ENCODE measurements at regions not wholly inside any gene's neighbourhood (a gene's known extent, or its start where the extent isn't known, plus 50 kb on each side); places are given as distances from the start of the nearest gene placed in this dataset.
A peak's percentile ranks its signal among the peaks of the same experiment; 100 is the strongest.

DNA sequence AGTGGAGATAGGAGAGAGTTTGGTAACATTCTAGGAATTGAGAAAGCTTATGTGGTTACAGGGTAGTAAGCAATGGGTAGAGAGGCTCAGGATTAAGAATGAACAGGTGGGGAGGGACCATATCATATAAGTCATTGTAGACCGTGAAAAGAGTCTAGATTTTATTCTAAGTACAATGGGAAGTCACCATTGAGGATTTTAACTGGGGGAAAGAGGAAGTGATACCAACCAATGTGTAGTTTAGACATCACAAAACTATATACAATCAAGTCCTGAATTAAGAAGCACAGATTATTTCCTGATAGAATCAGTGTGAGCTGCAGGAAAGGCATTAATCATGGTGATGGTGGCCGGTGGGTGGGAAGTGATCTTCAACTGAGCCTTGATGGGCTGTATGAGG is 178.3 kb upstream of the ZIC3 start:
- DNase-seq (ENCODE audit: low spot score) = no peak

GRCh38 chrX:137366018-137366633 is 199.8 kb upstream of the ZIC3 start:
- no peak for DNase-seq (ENCODE audit: low spot score)

DNA sequence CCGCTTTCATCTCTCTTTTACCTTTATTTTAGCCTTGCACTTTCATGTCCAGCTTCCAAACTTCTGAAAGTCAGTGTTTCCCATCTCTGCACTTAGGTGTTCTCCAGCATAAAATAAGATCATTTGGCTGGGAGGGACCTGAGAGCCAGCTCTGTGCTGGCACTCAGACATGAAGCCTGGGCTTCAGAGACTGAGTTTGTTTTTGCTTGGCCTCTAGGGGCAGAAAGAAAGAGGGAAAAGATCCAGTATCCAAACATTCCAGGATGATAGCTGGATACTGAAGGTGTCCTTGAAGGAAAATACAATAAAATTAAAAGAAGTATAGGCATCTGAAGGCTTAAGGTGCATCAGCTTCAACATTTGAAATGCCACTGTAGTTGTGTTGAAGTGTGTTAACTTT is 202.4 kb upstream of the ZIC3 start:
- no peak for DNase-seq (ENCODE audit: low spot score)

DNA sequence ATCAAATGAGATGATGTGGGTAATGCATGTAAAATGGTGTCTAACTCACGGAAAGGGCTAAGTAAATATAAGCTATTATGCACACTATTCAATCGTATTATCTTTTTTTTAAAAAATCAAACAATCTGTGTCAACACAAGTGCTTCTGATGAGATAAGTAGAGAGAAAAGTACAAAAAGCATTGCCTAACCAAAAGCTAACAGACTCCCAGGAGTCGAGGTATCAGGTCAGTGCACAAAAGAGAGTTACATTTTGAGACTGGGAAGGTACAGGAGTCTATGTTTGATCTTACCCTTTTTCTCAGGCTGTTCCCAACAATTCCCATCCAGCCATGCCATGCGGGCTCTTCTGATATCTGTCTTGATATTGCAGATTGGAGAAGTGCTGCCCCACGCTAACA is 203.3 kb upstream of the ZIC3 start:
- DNase-seq (ENCODE audit: low spot score) = no peak

GRCh38 chrX:137354851-137355250 is 211.1 kb upstream of the ZIC3 start:
- DNase-seq (ENCODE audit: low spot score) = no peak

DNA sequence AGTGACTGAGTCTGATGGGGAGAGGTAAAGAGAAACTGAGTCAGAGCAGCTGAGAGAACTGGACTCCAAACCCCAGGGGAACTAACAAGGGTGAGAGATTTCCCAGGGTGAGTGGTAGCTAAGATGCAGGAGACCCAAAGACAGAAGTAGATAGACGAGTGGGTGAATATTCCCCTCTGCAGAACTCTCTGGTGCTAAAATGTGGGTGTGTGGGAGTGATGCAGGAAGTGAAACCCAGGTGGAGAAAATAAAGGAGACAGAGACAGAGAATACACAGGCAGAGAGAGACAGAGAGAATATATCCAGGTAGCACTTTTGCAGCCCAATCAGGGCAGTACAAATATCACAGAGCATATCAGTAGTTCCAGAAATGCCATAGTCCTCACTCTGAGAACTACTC is 212.5 kb upstream of the ZIC3 start:
- no peak for DNase-seq (ENCODE audit: low spot score)

- DNase-seq (ENCODE audit: low spot score) = no peak
Observed at GRCh38 chrX:137352101-137352660, 213.7 kb upstream of the ZIC3 start.

DNA sequence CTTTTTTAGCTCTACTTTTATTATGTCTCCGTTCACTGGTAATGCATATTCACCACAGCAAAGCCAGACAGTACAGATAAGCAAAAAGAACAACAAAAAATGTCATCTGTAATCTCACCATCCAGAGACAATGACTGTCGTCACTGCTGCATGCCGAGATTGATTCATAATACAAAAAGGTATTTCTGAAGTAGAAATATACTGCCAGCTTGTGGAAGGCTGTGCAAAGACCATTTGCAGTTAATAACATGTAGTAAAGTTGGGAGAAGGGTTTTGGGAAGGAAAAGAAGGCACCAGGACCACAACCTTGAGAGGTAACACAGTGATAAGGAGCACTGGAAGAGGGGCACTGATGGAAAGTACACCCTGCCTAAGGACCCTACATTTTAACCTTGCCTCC is 223.0 kb upstream of the ZIC3 start:
- DNase-seq (ENCODE audit: low spot score) = no peak

DNA sequence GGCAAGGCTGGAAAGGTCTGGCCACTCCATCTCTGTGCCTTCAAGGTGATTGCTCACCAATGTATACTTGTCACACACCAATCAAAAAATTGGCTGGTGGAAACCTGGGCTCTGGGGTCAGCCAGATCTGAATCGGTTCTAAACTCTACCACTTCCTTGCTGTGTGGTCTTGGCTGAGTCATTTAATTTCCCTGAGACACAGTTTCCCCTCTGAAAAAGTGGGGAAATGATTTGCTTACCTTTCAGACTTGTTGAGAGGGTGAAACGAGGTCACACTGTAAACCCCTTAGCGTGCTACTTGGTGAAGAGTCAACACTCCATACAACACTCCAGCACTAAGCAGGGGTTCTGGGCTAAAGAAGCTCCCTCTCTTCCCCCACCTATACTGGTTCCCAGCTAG is 252.3 kb upstream of the ZIC3 start:
- no peak for DNase-seq (ENCODE audit: low spot score)

GRCh38 chrX:137305404-137305803 is 260.5 kb upstream of the ZIC3 start:
- no peak for DNase-seq (ENCODE audit: low spot score)

DNA sequence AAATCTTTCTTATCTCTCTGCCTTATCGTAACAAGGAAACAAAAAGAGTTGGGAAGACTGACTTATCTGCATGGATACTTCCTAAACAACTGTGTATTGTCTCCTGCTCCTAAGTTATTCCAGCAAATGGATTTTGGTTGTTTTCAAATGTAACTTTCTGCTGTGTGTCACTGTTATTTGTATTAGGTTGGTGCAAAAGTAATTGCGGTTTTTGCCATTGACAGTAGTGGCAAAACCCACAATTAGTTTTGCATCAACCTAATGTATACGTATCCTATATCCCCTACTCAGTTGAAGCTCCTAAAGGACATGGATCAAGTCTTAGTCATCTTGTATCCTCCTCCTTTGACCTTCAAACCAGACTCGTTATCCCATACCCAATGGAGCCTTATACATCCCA is 263.4 kb upstream of the GPR101 start:
- no peak for DNase-seq (ENCODE audit: low spot score)

DNA sequence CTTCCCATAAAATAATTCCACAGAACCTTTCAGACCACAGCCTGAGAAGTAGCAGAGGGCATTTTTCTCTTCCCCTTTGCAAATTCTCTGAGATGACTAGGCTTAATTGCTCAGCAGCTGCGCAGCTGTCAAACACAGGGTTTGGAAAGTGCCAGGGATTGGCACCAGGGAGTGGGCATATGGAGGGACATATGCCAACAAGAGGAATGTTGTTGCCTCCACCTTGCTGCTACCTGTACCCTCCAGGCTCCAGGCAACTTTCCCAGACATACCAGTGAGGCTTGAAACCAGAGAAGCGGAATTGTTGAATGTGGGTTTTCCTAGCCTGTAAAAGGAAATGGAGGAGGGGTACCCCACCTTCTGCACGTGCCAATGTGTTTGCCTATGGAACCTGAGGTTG is 256.2 kb upstream of the GPR101 start:
- peak; percentile 3 for DNase-seq (ENCODE audit: low spot score)

DNA sequence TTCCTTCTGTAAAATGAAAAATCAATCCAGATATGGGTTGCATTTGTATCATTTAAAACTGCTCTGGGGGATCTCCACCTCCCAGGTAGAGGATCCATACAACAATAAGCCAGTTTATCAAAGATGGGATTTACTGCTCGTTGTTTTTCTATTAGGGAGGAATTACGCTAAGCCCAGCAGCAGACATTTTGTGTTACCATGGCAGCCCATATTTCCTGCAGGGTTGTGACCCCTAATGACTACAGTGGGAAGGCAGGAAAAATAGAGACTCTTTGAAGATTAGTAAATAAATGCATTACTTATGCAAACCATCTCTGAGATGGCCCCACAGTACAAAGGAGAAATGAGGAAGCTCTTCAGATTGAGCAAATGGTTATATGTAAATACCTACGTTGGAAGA is 253.4 kb upstream of the GPR101 start:
- DNase-seq (ENCODE audit: low spot score) = no peak

DNA sequence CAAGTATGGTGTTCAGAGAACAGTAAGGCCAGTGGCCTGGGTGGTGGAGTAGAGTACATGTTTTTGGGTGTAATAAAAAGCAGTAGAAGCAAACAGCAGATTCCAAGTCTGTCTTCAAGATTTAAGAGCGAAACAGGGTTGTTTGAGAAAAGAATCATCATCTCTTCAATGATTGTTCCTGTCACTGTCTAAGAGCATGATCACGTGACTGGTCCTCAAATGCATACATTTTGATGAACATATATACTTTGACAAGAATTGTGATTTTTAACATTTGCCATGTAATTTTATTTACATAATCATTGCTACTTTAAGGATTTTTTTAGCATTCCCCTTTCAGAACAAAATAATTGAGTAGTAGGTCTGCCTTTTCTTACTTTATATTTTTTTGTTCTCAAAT is 252.6 kb upstream of the GPR101 start:
- DNase-seq (ENCODE audit: low spot score) = no peak

GRCh38 chrX:137278825-137279224 is 245.0 kb upstream of the GPR101 start:
- DNase-seq (ENCODE audit: low spot score) = no peak

DNA sequence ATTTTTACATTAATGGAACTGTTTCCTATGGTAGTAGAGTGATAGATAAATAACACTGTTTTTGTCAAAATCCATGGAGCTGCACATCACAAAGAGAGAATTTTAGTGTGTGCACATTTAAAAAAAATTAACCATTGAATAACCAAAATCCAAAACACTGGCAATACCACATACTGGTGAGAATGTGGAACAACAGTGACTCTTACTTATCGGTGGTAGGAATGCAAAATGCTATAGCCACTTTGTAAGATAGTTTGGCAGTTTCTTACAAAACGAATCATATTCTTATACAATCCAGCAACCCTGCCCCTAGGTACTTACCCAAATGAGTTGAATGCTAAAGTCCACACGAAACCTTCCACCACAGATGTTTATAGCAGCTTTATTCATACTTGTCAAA is 229.6 kb upstream of the GPR101 start:
- no peak for DNase-seq (ENCODE audit: low spot score)

DNA sequence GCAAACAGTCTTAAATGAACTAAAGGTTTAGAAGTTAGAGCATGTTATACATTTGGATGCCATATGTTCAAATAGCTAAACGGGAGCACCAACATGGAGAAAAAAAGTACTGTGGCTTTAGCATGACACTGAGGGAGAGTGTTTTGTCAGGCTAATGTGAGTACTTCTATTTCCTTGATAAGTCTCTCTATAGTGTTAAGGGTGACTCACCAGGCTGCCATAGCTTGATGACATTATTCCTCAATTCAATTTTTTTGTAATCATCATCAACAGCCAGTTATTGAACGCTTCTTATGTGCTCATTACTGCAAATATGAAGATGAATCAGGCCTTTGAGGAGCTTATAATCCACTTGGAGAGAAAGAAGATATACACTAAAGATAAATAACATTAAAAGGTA is 211.4 kb upstream of the GPR101 start:
- DNase-seq (ENCODE audit: low spot score) = no peak

- DNase-seq (ENCODE audit: low spot score) = no peak
Observed at GRCh38 chrX:137236837-137237236, 203.0 kb upstream of the GPR101 start.

DNA sequence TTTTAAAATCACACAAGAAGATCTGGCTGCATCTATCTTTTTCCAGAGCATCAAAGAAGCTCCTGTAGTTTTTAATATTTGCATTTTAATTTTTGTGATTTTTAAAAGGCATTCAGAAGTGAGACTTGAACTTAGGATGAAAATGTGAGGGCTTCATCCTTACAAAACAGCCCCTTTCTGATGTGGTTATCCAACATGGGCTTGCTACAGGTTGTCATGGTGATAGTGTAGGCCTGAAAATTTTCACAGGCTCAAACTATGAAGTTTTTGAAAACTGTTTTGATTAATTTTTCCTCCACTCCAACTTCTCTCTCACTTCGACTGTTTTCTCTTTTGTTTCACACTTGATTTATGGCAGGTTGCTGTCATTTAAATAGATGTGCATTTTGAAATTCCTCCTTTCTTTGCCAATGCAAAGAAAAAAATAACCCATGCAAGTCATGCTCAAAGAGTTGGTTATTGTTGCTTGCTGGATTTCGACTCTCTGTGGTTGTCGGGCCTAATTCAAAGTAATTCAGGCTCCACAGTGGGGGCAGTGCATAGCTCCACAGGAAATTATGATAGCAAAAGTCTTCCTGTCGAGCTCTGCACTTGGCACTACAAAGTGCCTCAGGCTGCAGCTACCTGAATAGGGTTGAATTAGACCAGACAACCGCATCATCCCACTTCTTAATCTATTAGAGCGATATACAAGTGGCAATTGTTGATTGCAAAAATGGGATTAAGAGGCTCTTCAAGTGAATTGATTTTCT is 201.0 kb upstream of the GPR101 start:
- DNase-seq (ENCODE audit: low spot score) = no peak

DNA sequence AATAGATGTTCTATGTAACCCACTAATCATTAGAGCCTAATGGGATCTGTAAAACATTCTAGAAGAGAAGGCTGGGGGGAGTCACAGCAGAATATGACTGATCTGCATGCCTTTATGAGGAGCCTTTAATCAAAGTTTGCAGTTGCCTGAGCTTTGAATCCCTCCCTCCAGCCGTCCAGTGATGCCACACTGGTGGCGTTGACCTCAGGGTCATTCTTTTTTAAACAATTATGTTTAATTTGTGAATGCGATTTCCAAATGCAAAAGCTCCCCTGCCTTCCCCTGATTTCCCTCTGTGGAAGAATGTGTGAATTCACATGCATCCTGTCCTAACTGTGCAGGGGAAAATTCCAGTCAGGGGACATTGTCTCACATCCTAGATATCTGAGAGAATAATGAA is 199.7 kb upstream of the GPR101 start:
- DNase-seq (ENCODE audit: low spot score) = no peak

DNA sequence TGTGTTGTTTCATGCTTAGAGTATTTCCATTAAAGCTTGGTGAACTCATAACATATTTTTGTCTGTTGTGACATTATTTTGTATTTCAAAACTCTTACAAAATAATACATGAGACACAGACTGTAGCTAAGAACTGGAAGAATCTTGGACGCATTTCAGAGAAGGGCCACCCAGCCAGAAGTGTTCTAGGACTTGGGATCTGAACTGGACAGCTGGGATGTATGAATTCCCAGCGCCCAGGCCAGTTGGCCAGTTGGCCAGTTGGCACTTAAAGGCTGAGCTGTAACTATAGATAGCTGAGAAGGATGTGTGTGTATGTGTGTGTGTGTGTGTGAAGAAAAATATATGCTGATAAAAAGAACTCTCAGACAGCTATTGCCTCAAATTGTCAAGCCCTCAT is 193.4 kb upstream of the GPR101 start:
- no peak for DNase-seq (ENCODE audit: low spot score)

DNA sequence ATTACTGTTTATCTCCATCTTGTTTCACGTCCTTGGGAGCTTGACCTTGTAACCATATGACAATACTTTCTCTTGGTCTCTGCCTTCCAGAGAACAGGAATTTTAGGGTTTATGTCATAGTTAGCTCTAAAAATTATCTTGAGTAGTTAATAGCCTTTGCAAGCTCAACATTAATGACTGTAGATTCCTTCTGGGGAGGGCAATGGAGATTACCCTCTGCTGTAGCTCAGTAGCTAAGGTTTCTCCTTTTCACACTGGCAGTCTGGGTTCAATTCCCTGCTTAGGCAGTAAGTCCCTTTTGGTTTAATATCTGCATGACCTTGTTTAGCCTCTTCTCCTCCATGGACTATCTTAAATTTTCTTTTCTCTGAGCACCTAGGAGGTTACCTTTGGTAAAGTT is 181.7 kb upstream of the GPR101 start:
- DNase-seq (ENCODE audit: low spot score) = no peak

DNA sequence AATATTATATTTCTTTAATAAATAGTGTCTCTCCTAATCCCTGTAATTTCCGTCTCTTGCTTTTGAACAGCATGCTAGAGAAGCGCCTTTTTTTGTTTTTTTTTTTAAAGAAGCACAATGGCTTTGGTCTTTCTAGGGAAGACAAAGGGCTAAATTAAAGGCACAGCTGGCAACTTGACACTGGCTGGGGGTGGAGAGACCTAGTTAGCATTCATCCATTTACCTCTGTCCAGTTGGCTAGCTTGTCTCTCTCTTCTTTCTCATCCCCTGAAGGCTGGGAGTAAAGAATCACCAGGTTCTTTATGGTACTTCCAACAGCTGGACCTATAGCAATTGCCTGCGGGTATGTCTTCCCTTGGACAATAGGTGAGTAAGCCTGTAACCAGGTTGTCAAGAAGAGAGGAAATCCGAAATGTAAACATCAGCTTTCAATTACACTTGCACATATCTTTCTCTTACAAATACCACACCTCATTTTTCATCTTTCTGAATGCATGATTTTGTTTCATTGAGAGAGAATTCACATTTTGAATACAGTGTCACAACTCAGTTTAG is 178.4 kb upstream of the GPR101 start:
- DNase-seq (ENCODE audit: low spot score) = peak; percentile 26

- no peak for DNase-seq (ENCODE audit: low spot score)
Observed at GRCh38 chrX:137198040-137198439, 164.2 kb upstream of the GPR101 start.
